Retina (tissue), 1 donor: ENCODE measurements at regions not wholly inside any gene's neighbourhood (a gene's known extent, or its start where the extent isn't known, plus 50 kb on each side); places are given as distances from the start of the nearest gene placed in this dataset.
"Not testable (repeated sequence)": the region's sequence is repeated elsewhere in the genome, so short reads cannot be mapped to it uniquely, and the experiment has no call there.

Experiments used
- DNase-seq: peaks from one replicate; pipeline ENCODE4 v3.0.0-alpha.2; 2016

- no peak for DNase-seq
Observed at GRCh38 chr6:54440549-54440948, 132.3 kb downstream of the TINAG start.

GRCh38 chr6:54441020-54441419 is 132.8 kb downstream of the TINAG start:
- DNase-seq = no peak

DNA sequence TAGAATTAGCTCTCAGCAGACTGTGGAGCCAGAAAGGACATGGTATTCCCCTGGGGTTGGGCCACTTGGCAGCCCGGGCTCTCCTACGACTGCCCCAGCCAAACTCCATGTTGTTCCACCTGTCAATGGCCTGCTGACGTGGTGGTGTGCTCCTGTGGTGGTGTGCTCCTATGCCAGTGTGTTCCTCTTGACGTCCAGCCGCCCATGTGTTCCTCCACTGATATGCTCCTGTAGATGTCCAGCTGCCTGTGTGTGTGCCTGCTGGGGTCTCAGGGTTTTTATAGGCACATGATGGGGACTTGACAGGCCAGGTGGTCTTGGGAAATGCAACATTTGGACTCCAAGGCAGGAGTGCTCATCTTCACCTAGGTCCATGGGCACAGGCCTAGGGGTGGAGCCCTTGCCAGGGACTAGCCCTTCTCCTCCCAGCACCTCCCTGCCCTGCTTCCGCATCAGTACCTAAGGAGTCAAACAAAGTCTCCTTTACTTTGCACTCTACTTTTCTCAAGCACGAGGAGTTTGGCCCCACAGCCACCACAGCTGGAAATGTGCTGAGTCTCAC is 133.5 kb downstream of the TINAG start:
- no peak for DNase-seq

GRCh38 chr6:54445207-54445606 is 137.0 kb downstream of the TINAG start:
- no peak for DNase-seq

DNA sequence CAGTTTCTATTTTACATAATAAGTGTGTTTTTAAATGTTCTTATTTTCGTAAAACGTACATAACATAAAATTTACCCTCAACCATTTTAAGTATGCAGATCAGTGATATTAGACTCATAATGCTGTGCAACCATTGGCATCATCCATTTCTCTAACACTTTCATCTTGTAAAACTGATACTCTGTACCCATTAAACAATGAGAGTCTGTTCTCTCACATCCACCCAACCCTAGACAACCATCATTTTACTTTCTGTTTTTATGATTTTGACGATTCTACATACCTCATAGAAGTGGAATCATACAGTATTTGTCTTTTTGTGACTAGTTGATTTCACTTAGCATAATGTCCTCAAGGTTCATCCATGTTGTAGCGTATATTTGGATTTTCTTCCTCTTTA is 140.4 kb downstream of the TINAG start:
- DNase-seq = no peak

DNA sequence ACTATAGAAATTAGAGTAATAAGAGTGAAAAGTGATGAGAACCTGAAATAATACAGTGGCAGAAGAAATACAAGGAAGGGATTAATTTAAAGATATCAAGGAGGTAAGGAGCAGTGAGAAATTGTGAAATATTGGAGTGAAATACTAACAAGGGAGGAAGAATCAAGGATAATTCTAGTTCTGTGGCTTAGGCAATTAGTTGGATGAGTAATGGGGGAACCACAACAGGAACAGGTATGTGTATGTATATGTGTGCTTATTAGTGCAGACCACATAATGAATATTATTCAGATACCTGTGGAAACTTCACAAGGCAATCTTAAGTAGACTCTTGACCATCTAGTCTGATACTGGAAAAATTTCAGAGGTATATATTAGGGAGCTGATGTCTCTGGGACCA is 143.3 kb downstream of the TINAG start:
- no peak for DNase-seq

DNA sequence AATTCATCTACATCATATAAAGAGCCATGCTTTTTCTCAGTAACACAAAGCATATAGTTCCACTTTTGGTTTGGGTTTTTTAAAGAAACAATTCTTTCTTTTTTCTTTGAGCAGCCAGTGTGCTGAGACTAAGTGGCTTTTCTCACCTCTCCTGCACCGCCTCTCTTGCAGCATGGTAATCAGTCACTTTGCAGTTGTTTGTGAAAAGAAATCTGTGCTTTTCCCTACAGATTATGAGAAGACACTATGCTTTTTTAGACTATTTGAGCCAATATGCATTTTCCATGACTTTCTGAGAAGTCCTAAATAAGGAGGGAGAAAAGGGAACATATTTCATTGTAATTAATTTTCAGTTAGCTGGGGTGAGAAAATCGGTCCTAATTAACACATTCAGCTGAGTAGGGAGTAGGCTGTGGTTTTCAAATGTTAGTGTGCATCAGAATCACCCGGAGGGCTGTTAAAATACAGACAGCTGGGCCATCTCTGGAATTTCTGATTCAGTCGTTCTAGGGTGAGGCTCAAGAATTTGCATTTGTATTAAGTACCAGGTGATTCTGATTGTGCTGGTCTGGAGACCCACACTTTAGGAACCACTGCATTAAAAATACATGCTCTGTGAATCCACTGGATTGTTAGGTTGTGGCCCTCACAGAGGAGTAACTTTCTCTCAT is 155.2 kb downstream of the TINAG start:
- no peak for DNase-seq

GRCh38 chr6:54465649-54466300 is 157.5 kb downstream of the TINAG start:
- no peak for DNase-seq

GRCh38 chr6:54467384-54467783 is 159.1 kb downstream of the TINAG start:
- no peak for DNase-seq

- no peak for DNase-seq
Observed at GRCh38 chr6:54473328-54473727, 165.1 kb downstream of the TINAG start.

DNA sequence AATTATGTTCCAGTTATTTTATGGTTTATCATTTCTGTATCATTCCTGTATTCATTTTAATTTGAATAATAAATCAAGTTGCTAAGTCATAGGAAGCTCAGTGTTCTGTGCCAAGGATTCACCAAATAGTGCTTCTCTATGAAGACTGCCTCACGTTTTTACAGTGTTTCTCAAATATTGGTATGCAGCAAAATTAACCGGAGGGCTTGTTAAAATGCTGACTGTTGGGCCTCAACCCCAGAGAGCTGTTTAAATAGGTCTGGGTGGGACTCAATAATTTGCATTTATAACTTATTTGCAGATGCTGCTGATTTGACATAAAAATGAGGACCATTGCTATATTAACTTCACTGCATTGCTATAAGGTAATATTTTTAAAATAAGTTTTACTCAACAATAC is 166.7 kb downstream of the TINAG start:
- DNase-seq = no peak

- DNase-seq = no peak
Observed at GRCh38 chr6:54481091-54481490, 172.8 kb downstream of the TINAG start.

DNA sequence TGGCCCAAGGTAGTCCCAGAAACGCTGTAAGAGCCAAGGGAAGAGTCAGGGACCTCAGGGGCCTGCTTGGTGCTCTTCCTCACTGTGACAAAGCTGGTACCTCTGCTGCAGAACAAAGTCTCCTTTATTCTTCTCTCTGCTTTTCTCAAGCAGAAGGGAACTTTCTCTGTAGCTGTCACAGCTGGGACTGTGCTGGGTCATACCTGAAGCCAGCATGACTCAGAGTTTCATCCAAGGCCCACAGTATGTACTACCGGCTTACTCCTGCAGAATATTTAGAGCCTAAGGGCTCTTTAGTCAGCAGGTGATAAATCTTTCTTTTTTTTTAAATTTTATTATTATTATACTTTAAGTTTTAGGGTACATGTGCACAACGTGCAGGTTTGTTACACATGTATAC is 183.2 kb downstream of the TINAG start:
- DNase-seq = no peak

GRCh38 chr6:54493138-54493537 is 184.9 kb downstream of the TINAG start:
- DNase-seq = no peak

DNA sequence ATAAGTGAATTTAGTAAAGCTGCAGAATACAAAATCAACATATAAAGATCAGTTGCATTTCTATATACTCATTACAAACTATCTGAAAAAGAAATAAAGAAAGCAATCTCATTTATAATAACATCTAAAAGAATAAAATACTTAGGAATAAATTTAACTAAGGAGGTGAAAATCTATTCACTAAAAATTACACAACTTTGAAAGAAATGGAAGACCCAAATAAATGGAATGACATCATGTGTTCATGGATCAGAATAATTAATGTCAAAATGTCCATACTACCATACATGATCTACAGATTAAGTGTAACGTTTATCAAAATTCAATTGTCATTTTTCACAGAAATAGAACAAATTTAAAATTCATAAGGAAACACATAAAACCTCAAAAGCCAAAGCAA is 194.9 kb downstream of the TINAG start:
- no peak for DNase-seq

GRCh38 chr6:54515013-54515412 is 206.8 kb downstream of the TINAG start:
- no peak for DNase-seq

GRCh38 chr6:54515713-54516112 is 207.5 kb downstream of the TINAG start:
- no peak for DNase-seq

DNA sequence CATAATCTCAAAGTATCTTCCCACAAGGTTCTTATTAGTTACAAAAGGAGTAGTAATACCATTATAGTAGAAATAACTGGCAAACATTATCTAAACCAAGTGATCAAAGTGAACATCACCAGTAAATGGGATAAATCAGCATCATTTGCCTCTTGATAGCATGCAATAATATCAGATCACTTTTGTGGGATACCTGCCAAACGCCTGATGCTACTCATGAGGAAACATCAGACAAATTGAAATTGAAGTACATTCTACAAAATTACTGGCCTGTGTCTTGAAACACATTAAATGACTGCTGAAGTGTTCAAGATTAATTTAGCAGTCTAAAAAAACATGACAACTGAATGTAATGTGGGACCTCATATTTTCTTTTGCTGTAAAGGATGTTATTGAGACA is 208.1 kb downstream of the TINAG start:
- DNase-seq = no peak

DNA sequence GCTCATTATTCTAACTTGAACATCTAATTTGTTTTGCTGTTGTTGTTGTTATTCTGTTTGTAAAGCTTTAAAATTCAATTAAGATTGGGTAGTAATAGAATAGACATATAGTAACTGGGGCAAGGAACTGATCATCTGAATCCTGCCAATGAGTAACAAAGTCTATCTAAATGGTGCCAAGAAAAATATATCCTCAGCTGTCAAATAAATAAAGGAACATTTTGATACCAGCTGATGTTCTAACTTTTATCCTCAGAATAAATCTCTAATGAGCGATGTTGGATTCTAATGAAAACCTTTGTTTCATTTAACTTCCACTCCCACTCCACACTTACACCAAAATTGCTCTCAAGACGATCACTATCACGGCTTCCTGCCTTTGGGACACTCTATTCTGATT is 210.9 kb downstream of the TINAG start:
- DNase-seq = no peak

DNA sequence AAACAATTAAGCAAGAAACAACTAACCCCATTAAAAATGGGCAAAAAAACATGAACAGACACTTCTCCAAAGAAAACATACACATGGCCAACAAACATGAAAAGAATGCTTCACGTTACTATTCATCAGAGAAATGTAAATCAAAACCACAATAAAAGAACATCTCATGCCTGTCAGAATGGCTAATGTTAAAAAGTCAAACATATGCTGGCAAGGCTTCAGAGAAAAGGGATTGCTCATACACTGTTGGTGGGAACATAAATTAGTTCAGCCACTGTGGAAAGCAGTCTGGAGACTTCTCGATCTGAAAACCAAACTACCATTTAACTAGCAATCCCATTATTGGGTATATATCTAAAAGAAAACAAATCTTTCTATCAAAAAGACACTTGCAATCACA is 217.5 kb downstream of the TINAG start:
- no peak for DNase-seq

- no peak for DNase-seq
Observed at GRCh38 chr6:54533567-54533966, 225.3 kb downstream of the TINAG start.

- DNase-seq = no peak
Observed at GRCh38 chr6:54535568-54535967, 227.3 kb downstream of the TINAG start.

DNA sequence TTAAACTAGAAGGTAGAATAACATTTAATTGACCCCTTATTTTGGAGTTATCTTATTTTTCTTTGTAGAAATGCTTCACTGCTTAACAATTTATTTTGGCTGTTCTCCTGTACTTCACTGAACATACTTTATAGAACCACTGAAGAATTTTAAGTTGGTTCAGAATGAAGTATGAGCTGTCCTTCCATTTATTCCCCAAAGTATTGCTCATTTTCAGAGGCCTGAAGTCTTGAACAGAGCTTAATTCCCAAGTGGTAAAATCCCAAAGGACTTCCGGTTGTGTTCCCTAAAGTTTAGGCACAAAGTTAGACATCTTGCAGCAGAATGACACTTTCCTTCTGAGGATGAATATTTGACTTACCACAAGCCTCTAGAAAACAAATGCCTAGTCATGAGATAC is 233.3 kb downstream of the TINAG start:
- DNase-seq = no peak

- no peak for DNase-seq
Observed at GRCh38 chr6:54559136-54559535, 250.9 kb downstream of the TINAG start.

- DNase-seq = not testable (repeated sequence)
Observed at GRCh38 chr6:54564188-54564587, 255.9 kb downstream of the TINAG start.
